Stimulated activated CD4-positive, alpha-beta T cell treated with anti-CD3 and anti-CD28 coated beads, Interleukin-1b, Interleukin-23, amount 100 ng/mL, for 24 hours (primary cell): ENCODE measurements at regions not wholly inside any gene's neighbourhood (a gene's known extent, or its start where the extent isn't known, plus 50 kb on each side); places are given as distances from the start of the nearest gene placed in this dataset.
A peak's percentile ranks its signal among the peaks of the same experiment; 100 is the strongest.
"Not testable (repeated sequence)": the region's sequence is repeated elsewhere in the genome, so short reads cannot be mapped to it uniquely, and the experiment has no call there.

Experiments
- DNase-seq, 4 experiments: peaks; one replicate each; pipeline ENCODE4 v3.0.0-alpha.2; 2020; ENCODE audit warnings: low read depth in 4 of 4, low spot score in 1 of 4

DNA sequence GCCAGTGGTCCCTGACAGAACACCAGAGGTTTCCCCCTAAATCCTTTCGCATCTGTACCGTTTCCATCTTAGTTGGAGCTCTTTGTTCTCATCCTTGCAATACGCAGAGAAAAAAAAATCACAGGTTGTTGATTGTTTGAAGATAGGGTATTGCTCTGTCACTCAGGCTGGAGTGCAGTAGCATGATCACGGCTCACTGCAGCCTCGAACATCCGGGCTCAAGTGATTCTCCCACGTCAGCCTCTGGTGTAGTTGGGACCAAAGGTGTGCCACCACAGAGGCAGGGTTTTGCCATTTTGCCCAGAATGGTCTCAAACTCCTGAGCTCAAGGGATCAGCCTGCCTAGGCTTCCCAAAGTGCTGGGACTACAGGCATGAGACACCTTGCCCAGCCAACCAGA, 185.9 kb downstream of the FAM72C start:
- not testable (repeated sequence) for DNase-seq

DNA sequence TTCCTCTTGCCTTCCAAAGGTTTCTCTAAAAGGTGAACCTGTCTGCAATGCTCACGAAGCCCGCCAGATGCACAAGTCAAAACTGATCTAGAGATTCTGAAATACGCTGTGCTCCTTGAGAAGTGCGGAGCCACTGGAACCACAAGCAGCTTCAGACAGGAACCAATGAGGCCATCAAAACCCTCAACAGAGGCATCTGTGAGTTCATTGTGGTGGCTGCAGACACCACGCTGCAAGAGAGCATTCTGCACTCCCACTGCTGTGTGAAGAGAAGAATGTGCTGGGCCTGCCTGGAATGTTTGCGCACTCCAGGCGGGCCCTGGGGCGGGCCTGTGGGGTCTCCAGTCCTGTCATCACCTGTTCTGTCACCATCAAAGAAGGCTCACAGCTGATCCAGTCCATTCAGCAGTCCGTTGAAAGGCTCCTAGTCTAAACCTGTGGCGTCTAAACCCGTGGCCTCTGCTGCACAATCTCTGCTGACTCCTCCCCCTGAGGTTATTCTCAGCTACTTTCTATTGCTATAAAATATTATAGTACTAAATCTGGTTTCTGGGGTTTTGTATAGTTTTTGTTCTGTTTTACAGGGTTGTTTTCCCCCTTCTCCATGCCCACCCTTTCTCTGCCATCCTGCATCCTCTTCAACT, 187.4 kb downstream of the FAM72C start:
- DNase-seq, result not testable (repeated sequence)

GRCh38 chr1:143778178-143778577, 193.6 kb downstream of the FAM72C start:
- not testable (repeated sequence) for DNase-seq

- not testable (repeated sequence) for DNase-seq
These were observed 207.0 kb downstream of the FAM72C start for GRCh38 chr1:143764831-143765230.

GRCh38 chr1:143760366-143760765, 211.4 kb downstream of the FAM72C start:
- not testable (repeated sequence) for DNase-seq

DNA sequence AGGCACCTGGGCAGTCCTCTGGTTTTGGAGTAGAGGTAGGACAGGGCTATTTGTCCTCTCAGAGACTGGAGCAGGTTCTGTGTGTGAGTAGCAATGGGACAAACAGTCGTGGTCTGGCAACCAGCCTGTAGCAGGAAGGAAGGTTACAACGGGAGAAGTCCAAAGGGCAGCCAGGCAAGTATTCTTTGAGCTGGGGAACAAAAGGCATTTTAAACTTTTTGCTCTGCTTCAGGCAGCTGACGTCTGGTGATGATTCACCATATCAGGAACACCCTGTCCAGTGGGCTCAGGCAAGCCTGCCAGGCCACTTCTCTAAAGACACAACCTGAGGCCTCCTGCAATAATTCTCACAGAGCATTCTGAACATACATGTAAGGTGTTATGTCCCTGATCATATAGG, 215.8 kb downstream of the FAM72C start:
- not testable (repeated sequence) for DNase-seq

- DNase-seq, result no peak
These were observed 222.9 kb downstream of the FAM72C start for GRCh38 chr1:143748906-143749305.

DNA sequence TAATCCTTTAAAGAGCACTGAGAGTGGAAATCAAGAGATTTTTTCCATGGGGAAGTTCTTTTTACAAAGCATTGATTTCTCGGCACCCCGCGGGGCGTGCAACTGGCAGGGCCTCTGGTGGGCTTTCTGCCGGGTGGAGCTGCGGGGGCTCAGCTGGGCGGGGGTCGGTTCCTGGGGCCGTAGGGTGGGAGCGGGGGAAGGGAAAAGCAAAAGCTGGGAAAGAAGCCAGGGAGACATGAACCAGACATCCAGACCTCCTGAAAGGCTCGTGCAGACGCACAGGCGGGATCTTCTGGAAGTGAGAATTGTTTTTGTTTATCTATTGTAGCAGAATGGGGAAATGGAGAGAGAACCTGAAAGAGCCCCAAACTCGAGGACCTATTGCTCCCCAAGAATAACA, 235.2 kb downstream of the FAM72C start:
- DNase-seq, result no peak

DNA sequence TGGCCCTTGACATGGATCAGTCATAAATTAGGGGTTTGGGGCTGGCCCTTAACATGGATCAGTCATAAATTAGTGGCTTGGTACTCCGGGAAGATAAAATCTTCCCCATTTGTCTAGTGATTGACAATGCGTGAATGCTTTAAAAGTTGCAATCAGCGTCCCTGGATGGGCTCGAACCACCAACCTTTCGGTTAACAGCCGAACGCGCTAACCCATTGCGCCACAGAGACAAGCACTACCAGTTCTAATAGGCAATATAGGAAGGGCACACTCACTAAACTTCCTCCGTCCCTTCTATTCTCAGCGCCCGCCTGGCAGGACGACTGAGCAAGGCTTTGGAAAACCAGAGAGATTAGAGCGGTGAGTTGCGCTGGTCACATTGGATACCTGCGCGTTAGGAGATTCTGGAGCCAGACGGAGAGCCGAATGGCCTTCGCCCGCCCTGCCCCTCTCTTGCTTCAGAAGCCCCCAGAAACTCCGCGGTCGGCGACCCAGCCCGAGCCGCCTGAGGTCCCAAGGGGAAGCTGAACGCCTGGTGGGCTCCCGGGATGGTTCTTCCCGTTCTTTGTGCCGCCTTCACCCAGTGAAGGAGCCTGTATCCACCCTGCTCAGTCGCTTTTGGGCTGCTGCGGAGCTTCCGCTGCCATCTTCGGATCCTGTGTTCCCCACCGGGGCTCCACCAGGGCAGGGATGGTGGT, 235.9 kb downstream of the FAM72C start:
- no peak for DNase-seq

DNA sequence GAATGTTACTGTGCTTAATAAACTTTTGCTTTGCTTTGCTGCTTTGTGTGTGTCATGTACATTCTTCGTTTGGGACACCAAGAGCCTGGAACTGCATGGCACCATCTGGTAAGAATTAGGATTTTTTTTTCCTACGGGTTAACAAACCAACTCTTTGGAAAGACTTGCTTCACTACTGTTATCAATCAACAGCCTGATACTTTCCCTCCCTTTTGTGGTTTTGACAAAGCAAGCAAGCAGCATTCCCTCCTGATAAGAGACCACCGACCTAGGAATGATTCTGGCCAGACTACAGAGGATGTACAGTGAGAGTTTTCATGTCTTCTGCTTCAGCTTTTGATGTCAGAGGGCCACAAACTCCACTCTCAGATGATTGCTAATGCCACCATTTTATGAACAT, 237.5 kb downstream of the FAM72C start:
- not testable (repeated sequence) for DNase-seq

DNA sequence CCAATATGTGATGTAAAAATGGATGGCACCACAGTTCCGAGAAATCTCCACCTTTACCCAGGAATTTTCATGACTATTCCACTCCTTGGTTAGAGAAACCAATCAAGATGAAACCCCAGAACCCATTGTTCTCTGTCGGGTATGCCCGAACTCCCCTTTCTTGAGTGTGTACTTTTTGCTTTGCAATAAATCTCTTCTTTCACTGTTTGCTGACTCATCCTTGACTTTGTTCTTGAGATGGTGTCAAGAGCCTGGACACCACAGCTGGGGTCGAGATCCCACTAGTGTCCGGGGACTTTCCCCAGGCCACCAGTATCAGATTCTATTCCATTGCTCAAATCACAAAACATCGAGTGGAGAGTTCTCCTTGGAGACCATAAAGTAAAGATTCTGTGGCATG, 240.9 kb downstream of the FAM72C start:
- not testable (repeated sequence) for DNase-seq

- DNase-seq, result peak in 2 of 4 experiments; percentile 6 to 7
These were observed 242.2 kb downstream of the FAM72C start for GRCh38 chr1:143729449-143730111.

DNA sequence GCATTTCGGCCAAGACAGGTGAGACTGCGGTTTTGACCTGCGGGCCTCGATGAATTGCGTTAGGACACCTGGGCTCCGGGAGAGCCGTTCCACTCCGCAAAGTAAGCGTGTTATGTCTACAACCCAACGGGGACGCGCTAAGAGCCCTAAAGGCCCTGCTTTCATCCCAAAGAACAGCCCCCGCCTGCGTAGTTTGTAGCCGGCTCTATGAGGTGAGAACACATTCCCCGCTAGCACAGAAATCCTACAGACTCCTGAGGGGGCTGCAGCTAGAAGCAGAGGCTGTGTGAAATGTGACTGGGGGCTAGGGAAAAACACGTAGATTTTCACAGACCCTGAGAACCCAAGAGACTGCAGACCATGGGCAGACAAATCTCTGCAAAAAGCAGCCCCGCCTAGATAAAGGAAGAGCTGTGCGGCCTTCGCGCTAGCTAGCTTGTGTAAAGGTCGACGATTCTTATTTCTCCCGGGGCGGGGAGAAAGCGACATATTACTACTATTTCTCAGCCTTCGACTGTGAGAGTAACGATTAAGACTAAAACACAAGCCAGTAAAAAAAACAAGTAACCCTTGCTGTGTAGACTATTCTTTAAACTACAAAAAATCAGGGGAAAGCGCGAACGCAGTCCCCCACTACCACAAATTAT, 242.9 kb downstream of the FAM72C start:
- DNase-seq, result not testable (repeated sequence)

GRCh38 chr1:143727263-143727662, 244.5 kb downstream of the FAM72C start:
- DNase-seq, result no peak

DNA sequence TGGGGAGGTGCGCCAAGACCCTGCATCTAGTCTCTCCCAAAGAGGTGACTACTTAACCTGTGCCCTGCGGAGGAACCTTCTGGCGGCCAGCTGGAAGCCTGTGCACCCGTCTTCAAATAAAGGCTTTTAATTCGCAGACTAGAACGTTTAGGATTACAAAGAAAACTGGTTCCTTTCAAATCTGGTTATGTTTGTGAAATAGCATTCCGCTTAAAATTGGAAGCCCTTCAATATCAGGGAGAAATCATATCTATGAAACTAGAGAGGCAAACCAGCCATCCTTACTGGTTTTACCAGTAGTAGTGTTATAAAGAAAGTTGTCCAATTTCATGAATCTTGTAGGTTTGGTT, 250.8 kb downstream of the FAM72C start:
- no peak for DNase-seq

GRCh38 chr1:143720087-143721023, 251.4 kb downstream of the FAM72C start:
- no peak for DNase-seq

- no peak for DNase-seq
These were observed 253.3 kb downstream of the FAM72C start for GRCh38 chr1:143718524-143718923.

GRCh38 chr1:143718021-143718420, 253.8 kb downstream of the FAM72C start:
- DNase-seq, result no peak

DNA sequence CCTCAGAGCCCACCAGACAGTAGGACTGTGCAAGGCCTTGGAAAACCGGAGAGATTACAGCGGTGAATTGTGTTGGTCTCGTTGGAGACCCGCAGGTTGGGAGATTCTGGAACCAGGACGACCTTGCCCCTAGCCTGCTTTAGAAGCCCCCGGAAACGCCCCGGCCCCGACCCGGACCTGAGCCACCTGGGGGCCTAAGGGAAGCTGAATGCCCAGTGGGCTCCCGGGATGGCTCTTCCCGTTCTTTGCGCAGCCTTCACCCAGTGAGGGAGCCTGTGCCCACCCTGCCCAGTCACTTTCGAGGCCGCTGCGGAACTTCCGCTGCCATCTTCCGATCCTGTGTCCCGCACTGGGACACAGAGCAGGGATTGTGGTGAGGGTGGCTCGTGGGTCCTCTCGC, 254.4 kb downstream of the FAM72C start:
- DNase-seq, result no peak

GRCh38 chr1:143714913-143715312, 256.9 kb downstream of the FAM72C start:
- not testable (repeated sequence) for DNase-seq
